Liver (tissue), 3 donors: ENCODE measurements at regions not wholly inside any gene's neighbourhood (a gene's known extent, or its start where the extent isn't known, plus 50 kb on each side); places are given as distances from the start of the nearest gene placed in this dataset.

Experiments used
- EGR1 ChIP-seq, 2 donors: IDR thresholded peaks; 2 replicates each; pipeline ENCODE4 v1.6.1; 2016 to 2018; ENCODE audit warnings: antibody characterized with exemption in 2 of 2, low read depth in 2 of 2
- HNF4G ChIP-seq: IDR thresholded peaks from 2 replicates; pipeline ENCODE4 v1.6.1; 2016; ENCODE audit warnings: antibody characterized with exemption
- NR2F2 ChIP-seq: IDR thresholded peaks from 2 replicates; pipeline ENCODE4 v1.6.1; 2016; ENCODE audit warnings: antibody characterized with exemption
- SP1 ChIP-seq: IDR thresholded peaks from 2 replicates; pipeline ENCODE4 v1.6.1; 2018; ENCODE audit warnings: antibody characterized with exemption, mild to moderate bottlenecking
- YY1 ChIP-seq: IDR thresholded peaks from 2 replicates; pipeline ENCODE4 v1.6.1; 2016; ENCODE audit warnings: antibody characterized with exemption, mild to moderate bottlenecking
- TF ChIP-seq, protein P1 (sequence below): IDR thresholded peaks from 2 replicates; pipeline ENCODE4 v1.6.1; 2016; ENCODE audit warnings: antibody characterized with exemption
- TF ChIP-seq, protein P2 (sequence below): fragments of 150-350 bp; IDR thresholded peaks from 2 replicates; pipeline ENCODE4 v1.5.1; 2017; ENCODE audit warnings: improper control_type of control experiment, low read depth, low read length; ENCODE audit not compliant: missing input control
- TF ChIP-seq, protein P3 (sequence below): IDR thresholded peaks from 2 replicates; pipeline ENCODE4 v1.6.1; 2016; ENCODE audit warnings: antibody characterized with exemption
- donor health status: healthy.
- donor health status: healthy.

DNA sequence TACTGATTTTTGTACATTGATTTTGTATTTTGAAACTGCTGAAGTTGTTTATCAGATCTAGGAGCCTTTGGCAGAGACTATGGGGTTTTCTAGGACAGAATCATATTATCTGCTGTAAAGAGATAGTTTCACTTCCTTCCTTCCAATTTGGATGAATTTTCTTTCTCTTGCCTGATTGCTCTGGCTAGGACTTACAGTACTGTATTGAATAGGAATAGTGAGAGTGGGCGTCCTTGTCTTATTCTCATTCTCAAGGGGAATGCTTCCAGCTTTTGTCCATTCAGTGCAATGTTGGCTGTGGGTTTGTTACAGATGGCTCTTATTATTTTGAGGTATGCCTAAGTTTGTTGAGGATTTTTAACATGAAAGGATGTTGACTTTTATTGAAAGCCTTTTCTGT, 290.1 kb downstream of the MAP2K4 start:
- TF ChIP-seq, protein P1, sequence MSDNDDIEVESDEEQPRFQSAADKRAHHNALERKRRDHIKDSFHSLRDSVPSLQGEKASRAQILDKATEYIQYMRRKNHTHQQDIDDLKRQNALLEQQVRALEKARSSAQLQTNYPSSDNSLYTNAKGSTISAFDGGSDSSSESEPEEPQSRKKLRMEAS, result no peak
- TF ChIP-seq, protein P2, sequence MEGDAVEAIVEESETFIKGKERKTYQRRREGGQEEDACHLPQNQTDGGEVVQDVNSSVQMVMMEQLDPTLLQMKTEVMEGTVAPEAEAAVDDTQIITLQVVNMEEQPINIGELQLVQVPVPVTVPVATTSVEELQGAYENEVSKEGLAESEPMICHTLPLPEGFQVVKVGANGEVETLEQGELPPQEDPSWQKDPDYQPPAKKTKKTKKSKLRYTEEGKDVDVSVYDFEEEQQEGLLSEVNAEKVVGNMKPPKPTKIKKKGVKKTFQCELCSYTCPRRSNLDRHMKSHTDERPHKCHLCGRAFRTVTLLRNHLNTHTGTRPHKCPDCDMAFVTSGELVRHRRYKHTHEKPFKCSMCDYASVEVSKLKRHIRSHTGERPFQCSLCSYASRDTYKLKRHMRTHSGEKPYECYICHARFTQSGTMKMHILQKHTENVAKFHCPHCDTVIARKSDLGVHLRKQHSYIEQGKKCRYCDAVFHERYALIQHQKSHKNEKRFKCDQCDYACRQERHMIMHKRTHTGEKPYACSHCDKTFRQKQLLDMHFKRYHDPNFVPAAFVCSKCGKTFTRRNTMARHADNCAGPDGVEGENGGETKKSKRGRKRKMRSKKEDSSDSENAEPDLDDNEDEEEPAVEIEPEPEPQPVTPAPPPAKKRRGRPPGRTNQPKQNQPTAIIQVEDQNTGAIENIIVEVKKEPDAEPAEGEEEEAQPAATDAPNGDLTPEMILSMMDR, result no peak
- TF ChIP-seq, protein P3, sequence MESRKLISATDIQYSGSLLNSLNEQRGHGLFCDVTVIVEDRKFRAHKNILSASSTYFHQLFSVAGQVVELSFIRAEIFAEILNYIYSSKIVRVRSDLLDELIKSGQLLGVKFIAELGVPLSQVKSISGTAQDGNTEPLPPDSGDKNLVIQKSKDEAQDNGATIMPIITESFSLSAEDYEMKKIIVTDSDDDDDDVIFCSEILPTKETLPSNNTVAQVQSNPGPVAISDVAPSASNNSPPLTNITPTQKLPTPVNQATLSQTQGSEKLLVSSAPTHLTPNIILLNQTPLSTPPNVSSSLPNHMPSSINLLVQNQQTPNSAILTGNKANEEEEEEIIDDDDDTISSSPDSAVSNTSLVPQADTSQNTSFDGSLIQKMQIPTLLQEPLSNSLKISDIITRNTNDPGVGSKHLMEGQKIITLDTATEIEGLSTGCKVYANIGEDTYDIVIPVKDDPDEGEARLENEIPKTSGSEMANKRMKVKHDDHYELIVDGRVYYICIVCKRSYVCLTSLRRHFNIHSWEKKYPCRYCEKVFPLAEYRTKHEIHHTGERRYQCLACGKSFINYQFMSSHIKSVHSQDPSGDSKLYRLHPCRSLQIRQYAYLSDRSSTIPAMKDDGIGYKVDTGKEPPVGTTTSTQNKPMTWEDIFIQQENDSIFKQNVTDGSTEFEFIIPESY, result no peak
- TF ChIP-seq HNF4G, result no peak
- TF ChIP-seq EGR1 (IDR thresholded peaks at IDR 0.05; ENCODE audit: low read depth in 2 of 2), result no peak
- no peak for TF ChIP-seq YY1
- TF ChIP-seq NR2F2, result no peak
- no peak for TF ChIP-seq SP1
